Right atrium auricular region (tissue), 2 donors: ENCODE measurements at regions not wholly inside any gene's neighbourhood (a gene's known extent, or its start where the extent isn't known, plus 50 kb on each side); places are given as distances from the start of the nearest gene placed in this dataset.

Experiments
- DNase-seq: peaks from one replicate; pipeline ENCODE4 v3.0.0-alpha.2; 2019; ENCODE audit warnings: low spot score
- H3K27ac ChIP-seq, 2 donors: fragments of 200-600 bp; sonication (generic); 1 replicate in 1 of 2; 2 replicates in 1 of 2; pipeline ENCODE4 v1.5.1; 2016 to 2019
- H3K27me3 ChIP-seq, 2 donors: fragments of 200-600 bp; sonication (generic); one replicate each; pipeline versions ENCODE4 v1.5.1 to v1.6.0; 2017 to 2019
- H3K36me3 ChIP-seq: fragments of 200-600 bp; sonication (generic); one replicate; pipeline ENCODE4 v1.5.1; 2016
- H3K4me1 ChIP-seq, 2 donors: fragments of 200-600 bp; sonication (generic); one replicate each; pipeline versions ENCODE4 v1.5.1 to v1.6.0; 2017 to 2019
- H3K4me3 ChIP-seq, 2 donors: fragments of 200-600 bp; sonication (generic); 1 replicate in 1 of 2; 2 replicates in 1 of 2; pipeline ENCODE4 v1.5.1; 2017 to 2019; ENCODE audit warnings: mild to moderate bottlenecking in 1 of 2, moderate library complexity in 1 of 2
- H3K9me3 ChIP-seq, 2 donors: fragments of 200-600 bp; sonication (generic); one replicate each; pipeline ENCODE4 v1.5.1; 2019
- TF ChIP-seq, protein P1 (sequence below), 2 donors: fragments of 200-600 bp; sonication (generic); IDR thresholded peaks; one replicate each; pipeline ENCODE4 v1.5.1; 2019; ENCODE audit warnings: antibody characterized with exemption in 2 of 2

DNA sequence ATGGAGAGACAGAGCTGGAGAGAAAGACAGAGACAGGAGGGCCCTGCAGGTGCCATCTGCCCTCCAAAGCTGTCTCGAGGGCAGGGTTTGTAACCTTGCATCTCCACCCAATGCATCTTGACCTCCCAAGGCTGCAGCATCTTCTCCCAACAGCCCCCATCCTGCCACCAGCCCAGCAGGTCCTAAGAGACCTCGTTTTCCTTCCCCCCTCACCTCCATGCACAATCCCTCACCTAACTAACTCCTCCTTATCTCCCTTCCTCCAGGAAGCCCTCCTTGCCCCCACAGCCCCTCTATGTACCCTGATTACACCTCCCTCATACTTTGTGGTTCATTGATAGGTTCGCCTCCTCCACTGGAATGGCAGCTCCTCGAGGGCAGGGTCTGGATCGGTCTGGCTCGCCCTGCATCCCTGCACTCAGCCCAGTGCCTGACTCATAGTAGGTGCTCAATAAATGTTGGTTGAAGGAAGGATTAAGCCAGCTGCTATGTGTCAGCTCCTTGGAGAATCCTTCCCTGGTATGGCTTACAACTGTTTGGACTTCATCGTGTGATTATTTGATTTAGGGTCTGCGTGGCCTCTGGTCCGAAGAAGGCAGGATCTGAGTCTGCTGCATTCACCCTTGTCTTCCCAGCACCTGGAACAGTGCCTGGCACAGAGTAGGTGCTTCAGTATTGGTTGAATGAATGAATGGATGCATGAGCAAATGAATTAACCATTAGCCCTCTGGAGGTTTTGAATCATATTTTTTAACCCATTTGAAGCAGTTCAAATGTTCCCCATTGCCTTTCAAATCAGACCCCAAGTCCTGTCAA is 105.6 kb upstream of the PTPN1 start:
- peak overlapping the region; percentile 64 to 92 for H3K27ac ChIP-seq

DNA sequence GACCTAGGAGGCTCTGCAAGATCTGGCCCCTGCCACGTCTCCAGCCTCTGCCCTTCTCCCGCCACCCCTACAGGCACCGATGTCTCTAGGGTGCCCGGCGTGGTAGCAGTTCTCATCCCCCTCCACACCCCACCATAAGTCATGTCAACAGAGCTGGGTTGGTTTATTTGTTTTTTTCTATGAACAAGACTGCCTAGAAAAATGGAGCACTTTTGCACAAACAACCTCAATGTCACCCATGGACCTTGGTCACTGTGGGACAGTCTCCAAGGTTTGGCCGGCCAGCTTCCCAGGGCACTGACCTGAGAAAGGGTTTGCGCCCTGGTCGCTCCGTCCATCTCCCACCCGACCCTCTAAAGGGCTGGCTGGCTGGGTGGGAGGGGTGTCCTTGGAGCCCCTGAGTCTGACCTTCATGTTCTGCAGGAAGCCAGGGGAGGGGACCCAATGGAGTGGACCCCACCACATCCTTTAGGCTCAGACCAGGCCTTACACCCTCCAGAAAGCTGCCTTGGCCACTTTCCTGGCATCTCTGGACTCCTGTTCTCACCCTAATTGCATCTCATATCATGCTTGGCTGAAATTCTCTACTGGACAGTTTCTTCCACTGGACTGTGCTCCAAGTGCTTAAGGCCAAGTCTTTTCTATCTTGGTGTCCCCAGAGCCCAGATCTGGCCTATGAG is 104.8 kb upstream of the PTPN1 start:
- no peak for DNase-seq
- Histone ChIP-seq H3K4me1 (peaks cover 0 to 54% of the 10 kb centered on the region in 2 donors), H3K4me3 (no peak overlapping the region), H3K36me3 (no peaks in the 10 kb centered on the region), H3K27me3 (no peaks in the 10 kb centered on the region), H3K9me3 (no peaks in the 10 kb centered on the region), H3K27ac (peak overlapping the region; percentile 64 to 92)
- TF ChIP-seq, protein P1, sequence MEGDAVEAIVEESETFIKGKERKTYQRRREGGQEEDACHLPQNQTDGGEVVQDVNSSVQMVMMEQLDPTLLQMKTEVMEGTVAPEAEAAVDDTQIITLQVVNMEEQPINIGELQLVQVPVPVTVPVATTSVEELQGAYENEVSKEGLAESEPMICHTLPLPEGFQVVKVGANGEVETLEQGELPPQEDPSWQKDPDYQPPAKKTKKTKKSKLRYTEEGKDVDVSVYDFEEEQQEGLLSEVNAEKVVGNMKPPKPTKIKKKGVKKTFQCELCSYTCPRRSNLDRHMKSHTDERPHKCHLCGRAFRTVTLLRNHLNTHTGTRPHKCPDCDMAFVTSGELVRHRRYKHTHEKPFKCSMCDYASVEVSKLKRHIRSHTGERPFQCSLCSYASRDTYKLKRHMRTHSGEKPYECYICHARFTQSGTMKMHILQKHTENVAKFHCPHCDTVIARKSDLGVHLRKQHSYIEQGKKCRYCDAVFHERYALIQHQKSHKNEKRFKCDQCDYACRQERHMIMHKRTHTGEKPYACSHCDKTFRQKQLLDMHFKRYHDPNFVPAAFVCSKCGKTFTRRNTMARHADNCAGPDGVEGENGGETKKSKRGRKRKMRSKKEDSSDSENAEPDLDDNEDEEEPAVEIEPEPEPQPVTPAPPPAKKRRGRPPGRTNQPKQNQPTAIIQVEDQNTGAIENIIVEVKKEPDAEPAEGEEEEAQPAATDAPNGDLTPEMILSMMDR (IDR thresholded peaks at IDR 0.05): no peak

More for the DNA sequence above, 105.6 kb upstream of the PTPN1 start:
- DNase-seq: no peak
- Histone ChIP-seq H3K9me3 (no peaks in the 10 kb centered on the region), H3K4me3 (no peak overlapping the region), H3K4me1 (peaks cover 2 to 58% of the 10 kb centered on the region in 2 donors), H3K27me3 (no peaks in the 10 kb centered on the region), H3K36me3 (no peaks in the 10 kb centered on the region)
- TF ChIP-seq, protein P1 (IDR thresholded peaks at IDR 0.05): no peak

DNA sequence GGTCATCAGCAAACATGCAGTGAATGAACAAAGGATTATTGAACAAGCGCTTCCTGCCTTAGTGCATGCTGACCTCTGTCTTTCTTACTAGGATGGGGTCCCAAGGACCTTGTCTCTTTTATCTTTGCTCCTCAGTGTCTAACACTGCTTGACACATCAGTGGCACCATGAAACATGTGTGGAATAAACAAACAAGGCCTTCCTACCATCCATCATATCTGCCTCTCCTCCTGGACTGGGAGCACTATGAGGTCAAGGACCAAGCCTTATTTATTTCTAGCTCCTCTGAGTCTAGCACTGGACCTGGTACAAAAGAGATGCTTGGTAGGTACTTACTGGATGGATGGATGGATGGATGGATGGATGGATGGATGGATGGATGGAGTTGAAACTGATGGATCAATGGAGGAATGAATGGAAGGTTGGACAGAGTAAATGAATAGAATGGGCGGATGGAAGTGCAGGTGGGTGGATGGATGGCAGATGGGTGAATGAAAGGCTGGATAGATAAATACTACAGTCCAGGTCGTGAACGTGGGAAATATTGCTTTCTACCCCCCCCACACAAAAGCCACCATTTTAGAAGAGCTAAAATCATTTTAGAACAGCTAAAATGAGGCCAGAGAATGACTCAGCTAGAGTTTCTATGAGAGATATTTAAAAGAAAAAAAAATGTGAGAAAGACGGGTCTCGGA is 104.1 kb upstream of the PTPN1 start:
- Histone ChIP-seq H3K4me1 (peaks cover 0 to 47% of the 10 kb centered on the region in 2 donors), H3K27ac (peak overlapping the region; percentile 64 to 92), H3K36me3 (no peaks in the 10 kb centered on the region), H3K9me3 (no peaks in the 10 kb centered on the region), H3K4me3 (no peak overlapping the region), H3K27me3 (no peaks in the 10 kb centered on the region)
- no peak for DNase-seq
- TF ChIP-seq, protein P1 (IDR thresholded peaks at IDR 0.05): no peak

DNA sequence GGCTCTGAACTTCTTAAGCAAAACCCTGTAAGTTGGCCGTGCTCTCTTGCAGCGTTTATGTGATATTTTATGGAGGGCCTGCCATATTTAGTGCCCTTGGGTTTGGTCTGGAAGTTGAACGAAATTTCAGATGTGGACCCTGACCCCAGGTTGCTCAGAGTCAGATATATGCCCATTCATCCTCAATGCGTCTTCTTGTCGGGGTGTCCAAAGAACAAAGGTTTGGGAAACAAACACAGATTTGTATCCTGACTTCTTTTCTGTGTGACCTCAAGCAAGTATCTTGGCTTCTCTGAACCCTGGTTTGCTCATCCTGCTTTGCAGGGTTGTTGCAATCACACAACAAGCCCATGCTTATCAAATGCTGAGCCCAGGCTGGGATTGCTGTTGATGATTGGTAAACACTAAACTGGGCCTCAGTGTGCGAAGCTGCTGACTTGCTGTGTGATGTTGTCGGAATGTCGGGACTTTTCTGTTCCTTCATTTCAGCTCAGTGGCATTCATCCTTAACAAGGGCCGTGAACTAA is 103.5 kb upstream of the PTPN1 start:
- Histone ChIP-seq H3K36me3 (no peaks in the 10 kb centered on the region), H3K4me1 (peaks cover 0 to 43% of the 10 kb centered on the region in 2 donors), H3K27me3 (no peaks in the 10 kb centered on the region), H3K4me3 (no peak overlapping the region), H3K27ac (peak overlapping the region; percentile 64 to 92), H3K9me3 (no peaks in the 10 kb centered on the region)
- TF ChIP-seq, protein P1 (IDR thresholded peaks at IDR 0.05): no peak
- DNase-seq: no peak

DNA sequence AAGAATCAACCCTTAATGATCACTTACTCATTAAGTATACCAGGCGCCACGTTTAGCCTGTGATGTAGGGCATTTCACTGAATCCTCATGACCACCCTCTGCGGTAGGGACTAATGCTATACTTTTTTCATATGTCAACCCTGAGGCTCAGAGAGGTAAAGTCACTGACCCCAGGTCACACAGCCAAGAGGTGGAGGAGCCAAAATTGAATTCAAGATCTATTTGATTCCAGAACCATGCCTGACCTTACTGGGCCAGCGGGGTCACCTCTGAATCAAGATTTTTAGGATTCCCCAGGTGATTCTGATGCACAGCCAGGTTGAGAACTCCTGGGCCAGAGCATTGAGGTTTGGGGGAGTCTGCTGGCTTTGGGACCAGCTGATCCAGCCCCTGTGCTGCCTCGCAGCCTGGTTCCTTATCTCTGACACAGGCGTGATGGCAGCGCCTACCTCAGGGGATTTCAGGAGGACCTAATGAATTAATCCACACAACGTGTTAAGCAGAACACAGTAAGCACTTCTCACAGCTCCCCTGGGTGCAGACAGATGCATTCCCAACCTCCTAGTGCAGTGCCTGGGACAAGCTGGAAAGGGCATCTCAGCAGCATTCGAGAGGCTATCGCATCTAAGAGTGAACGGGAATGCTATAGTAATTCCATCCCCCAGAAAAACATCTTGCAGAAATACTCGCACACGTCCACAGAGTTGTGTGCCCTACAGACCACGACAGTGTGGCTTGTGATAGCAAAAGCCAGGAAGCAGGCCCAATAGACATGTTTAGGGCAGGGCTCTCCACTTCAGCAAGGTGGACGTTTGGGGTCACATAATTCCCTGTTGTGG is 101.4 kb upstream of the PTPN1 start:
- H3K27ac ChIP-seq: peak overlapping the region; percentile 70 to 79
- no peaks in the 10 kb centered on the region for H3K36me3 ChIP-seq
- peaks cover 0 to 46% of the 10 kb centered on the region in 2 donors for H3K4me1 ChIP-seq
- no peak overlapping the region for H3K4me3 ChIP-seq
- TF ChIP-seq, protein P1 (IDR thresholded peaks at IDR 0.05): no peak
- DNase-seq: no peak
- no peaks in the 10 kb centered on the region for H3K27me3 ChIP-seq
- H3K9me3 ChIP-seq: peaks cover 0 to 5% of the 10 kb centered on the region in 2 donors
